Parathyroid adenoma (tissue), 2 donors: ENCODE measurements at regions not wholly inside any gene's neighbourhood (a gene's known extent, or its start where the extent isn't known, plus 50 kb on each side); places are given as distances from the start of the nearest gene placed in this dataset.

ENCODE experiments used
- H2AFZ ChIP-seq: fragments of 300-600 bp; sonication (generic); one replicate; pipeline ENCODE4 v1.7.0; 2017; ENCODE audit warnings: antibody characterized with exemption, mild to moderate bottlenecking
- H3K27ac ChIP-seq: fragments of 300-600 bp; sonication (generic); one replicate; pipeline ENCODE4 v1.7.0; 2017
- H3K27me3 ChIP-seq: fragments of 300-600 bp; sonication (generic); one replicate; pipeline ENCODE4 v1.7.0; 2017; ENCODE audit warnings: low read length; ENCODE audit not compliant: control insufficient read depth, insufficient read depth
- H3K36me3 ChIP-seq: fragments of 300-600 bp; sonication (generic); one replicate; pipeline ENCODE4 v1.7.0; 2017; ENCODE audit warnings: low read length; ENCODE audit not compliant: control insufficient read depth, insufficient read depth
- H3K4me1 ChIP-seq: fragments of 300-600 bp; sonication (generic); one replicate; pipeline ENCODE4 v1.7.0; 2017; ENCODE audit warnings: control low read depth
- H3K4me2 ChIP-seq: fragments of 300-600 bp; sonication (generic); one replicate; pipeline ENCODE4 v1.7.0; 2017; ENCODE audit warnings: low read length
- H3K4me3 ChIP-seq: fragments of 300-600 bp; sonication (generic); one replicate; pipeline ENCODE4 v1.7.0; 2017; ENCODE audit warnings: low read depth, low read length
- H3K79me2 ChIP-seq: fragments of 300-600 bp; sonication (generic); one replicate; pipeline ENCODE4 v1.7.0; 2017; ENCODE audit warnings: control low read depth
- H3K9ac ChIP-seq: fragments of 300-600 bp; sonication (generic); one replicate; pipeline ENCODE4 v1.7.0; 2017; ENCODE audit warnings: mild to moderate bottlenecking
- H3K9me3 ChIP-seq: fragments of 300-600 bp; sonication (generic); one replicate; pipeline ENCODE4 v1.7.0; 2017; ENCODE audit warnings: low read length; ENCODE audit not compliant: control insufficient read depth
- CTCF ChIP-seq: fragments of 300-600 bp; sonication (generic); IDR thresholded peaks from one replicate; pipeline ENCODE4 v1.7.0; 2017; ENCODE audit warnings: antibody characterized with exemption, mild to moderate bottlenecking
- donor health status: primary hyperparathyroidism.

- H3K4me1 ChIP-seq, result no peaks in the 10 kb centered on the region
These were observed 95.5 kb upstream of the ATP8B1 start for GRCh38 chr18:57898506-57899124.

GRCh38 chr18:57895182-57895581 lies 92.1 kb upstream of the ATP8B1 start:
- Histone ChIP-seq H3K9ac (no peak overlapping the region), H2AFZ (no peak overlapping the region), H3K4me2 (no peak overlapping the region), H3K79me2 (no peaks in the 10 kb centered on the region), H3K4me3 (no peak overlapping the region), H3K36me3 (no peaks in the 10 kb centered on the region), H3K4me1 (no peaks in the 10 kb centered on the region), H3K27ac (no peak overlapping the region), H3K9me3 (no peaks in the 10 kb centered on the region), H3K27me3 (no peaks in the 10 kb centered on the region)
- no peak for TF ChIP-seq CTCF

More at GRCh38 chr18:57898506-57899124, 95.5 kb upstream of the ATP8B1 start:
- no peaks in the 10 kb centered on the region for H3K27me3 ChIP-seq
- no peak overlapping the region for H3K4me3 ChIP-seq
- H3K27ac ChIP-seq, result no peak overlapping the region
- no peak overlapping the region for H2AFZ ChIP-seq
- no peaks in the 10 kb centered on the region for H3K9me3 ChIP-seq
- TF ChIP-seq CTCF, result no peak
- no peak overlapping the region for H3K9ac ChIP-seq
- no peaks in the 10 kb centered on the region for H3K79me2 ChIP-seq
- H3K36me3 ChIP-seq, result no peaks in the 10 kb centered on the region
- no peak overlapping the region for H3K4me2 ChIP-seq

GRCh38 chr18:57891707-57892391 lies 88.7 kb upstream of the ATP8B1 start:
- TF ChIP-seq CTCF, result no peak
- H3K4me3 ChIP-seq, result no peak overlapping the region

DNA sequence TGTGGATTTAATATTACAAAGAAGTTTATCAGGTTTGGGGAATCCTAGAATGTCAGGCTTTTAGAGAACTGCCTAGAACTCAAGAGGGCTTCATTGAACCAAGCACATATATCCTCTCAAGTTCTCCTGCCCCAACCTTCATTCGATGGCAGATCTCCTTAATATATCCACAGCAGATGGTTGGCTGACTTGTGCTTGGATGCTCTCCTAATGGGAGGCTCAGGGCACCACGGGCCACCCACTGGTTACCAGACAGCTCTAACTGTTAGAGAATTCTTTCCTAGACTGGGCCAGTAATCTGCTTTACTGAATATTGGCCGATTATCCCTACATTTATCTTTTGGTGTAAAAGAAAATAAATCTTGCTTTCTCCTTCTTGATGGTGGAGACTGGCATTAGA lies 87.2 kb upstream of the ATP8B1 start:
- no peak overlapping the region for H2AFZ ChIP-seq
- H3K27ac ChIP-seq, result no peak overlapping the region
- no peak overlapping the region for H3K4me3 ChIP-seq
- no peaks in the 10 kb centered on the region for H3K36me3 ChIP-seq
- no peak overlapping the region for H3K9ac ChIP-seq
- H3K27me3 ChIP-seq, result no peaks in the 10 kb centered on the region
- no peak overlapping the region for H3K4me2 ChIP-seq
- no peaks in the 10 kb centered on the region for H3K9me3 ChIP-seq
- no peaks in the 10 kb centered on the region for H3K79me2 ChIP-seq
- TF ChIP-seq CTCF, result no peak
- H3K4me1 ChIP-seq, result no peaks in the 10 kb centered on the region

More at GRCh38 chr18:57891707-57892391, 88.7 kb upstream of the ATP8B1 start:
- Histone ChIP-seq H3K27me3 (no peaks in the 10 kb centered on the region), H3K79me2 (no peaks in the 10 kb centered on the region), H3K27ac (no peak overlapping the region), H3K9me3 (no peaks in the 10 kb centered on the region), H3K36me3 (no peaks in the 10 kb centered on the region), H3K9ac (no peak overlapping the region), H2AFZ (no peak overlapping the region), H3K4me1 (no peaks in the 10 kb centered on the region), H3K4me2 (no peak overlapping the region)

- Histone ChIP-seq H2AFZ (no peak overlapping the region), H3K27ac (no peak overlapping the region), H3K4me3 (no peak overlapping the region), H3K36me3 (no peaks in the 10 kb centered on the region), H3K4me2 (no peak overlapping the region), H3K27me3 (no peaks in the 10 kb centered on the region), H3K4me1 (no peaks in the 10 kb centered on the region), H3K9me3 (no peaks in the 10 kb centered on the region), H3K79me2 (no peaks in the 10 kb centered on the region), H3K9ac (no peak overlapping the region)
- TF ChIP-seq CTCF, result no peak
These were observed 86.7 kb upstream of the ATP8B1 start for GRCh38 chr18:57889841-57890240.
